HPDE6-E6E7 (cell line): ENCODE measurements at regions not wholly inside any gene's neighbourhood (a gene's known extent, or its start where the extent isn't known, plus 50 kb on each side); places are given as distances from the start of the nearest gene placed in this dataset.

Experiments used
- DNase-seq: peaks from one replicate; pipeline ENCODE4 v3.0.0; 2011; ENCODE audit warnings: missing footprints; ENCODE audit errors: extremely low spot score

GRCh38 chr10:117424883-117425649, 49.8 kb upstream of the PDZD8 start:
- no peak for DNase-seq
